AG09309 (cell line): ENCODE measurements at regions not wholly inside any gene's neighbourhood (a gene's known extent, or its start where the extent isn't known, plus 50 kb on each side); places are given as distances from the start of the nearest gene placed in this dataset.

ENCODE experiments used
- DNase-seq: peaks from one replicate; pipeline ENCODE4 v3.0.0-alpha.2; 2010; ENCODE audit warnings: low read depth
- H3K4me3 ChIP-seq: 2 replicates; pipeline ENCODE4 v1.5.1; 2011; ENCODE audit warnings: mild to moderate bottlenecking, low read depth, low read length, moderate library complexity; ENCODE audit not compliant: control insufficient read depth
- CTCF ChIP-seq: IDR thresholded peaks from 2 replicates; pipeline ENCODE4 v1.5.1; 2011; ENCODE audit warnings: mild to moderate bottlenecking, low read depth, low read length, inconsistent platforms; ENCODE audit not compliant: insufficient read depth, control insufficient read depth; ENCODE audit errors: missing control alignments

DNA sequence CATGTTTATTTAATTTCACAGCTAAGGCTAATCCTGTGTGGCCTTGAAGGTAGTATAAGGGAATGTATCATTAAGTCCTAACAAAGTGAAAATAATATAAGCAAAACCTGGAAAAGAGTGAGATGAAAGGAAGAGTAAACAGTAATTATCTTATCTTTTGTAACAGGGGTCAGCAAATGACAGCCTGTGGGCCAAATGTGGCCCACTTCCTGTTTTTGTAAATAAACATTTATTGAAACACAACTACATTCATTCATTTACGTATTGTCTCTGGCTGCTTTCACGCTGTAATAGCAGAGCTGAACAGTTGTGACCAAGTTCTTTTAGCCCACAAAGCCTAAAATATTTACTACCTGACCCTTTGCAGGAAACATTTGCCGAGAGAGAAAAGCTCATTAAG lies 78.4 kb upstream of the HTR4 start:
- TF ChIP-seq CTCF, result no peak

DNA sequence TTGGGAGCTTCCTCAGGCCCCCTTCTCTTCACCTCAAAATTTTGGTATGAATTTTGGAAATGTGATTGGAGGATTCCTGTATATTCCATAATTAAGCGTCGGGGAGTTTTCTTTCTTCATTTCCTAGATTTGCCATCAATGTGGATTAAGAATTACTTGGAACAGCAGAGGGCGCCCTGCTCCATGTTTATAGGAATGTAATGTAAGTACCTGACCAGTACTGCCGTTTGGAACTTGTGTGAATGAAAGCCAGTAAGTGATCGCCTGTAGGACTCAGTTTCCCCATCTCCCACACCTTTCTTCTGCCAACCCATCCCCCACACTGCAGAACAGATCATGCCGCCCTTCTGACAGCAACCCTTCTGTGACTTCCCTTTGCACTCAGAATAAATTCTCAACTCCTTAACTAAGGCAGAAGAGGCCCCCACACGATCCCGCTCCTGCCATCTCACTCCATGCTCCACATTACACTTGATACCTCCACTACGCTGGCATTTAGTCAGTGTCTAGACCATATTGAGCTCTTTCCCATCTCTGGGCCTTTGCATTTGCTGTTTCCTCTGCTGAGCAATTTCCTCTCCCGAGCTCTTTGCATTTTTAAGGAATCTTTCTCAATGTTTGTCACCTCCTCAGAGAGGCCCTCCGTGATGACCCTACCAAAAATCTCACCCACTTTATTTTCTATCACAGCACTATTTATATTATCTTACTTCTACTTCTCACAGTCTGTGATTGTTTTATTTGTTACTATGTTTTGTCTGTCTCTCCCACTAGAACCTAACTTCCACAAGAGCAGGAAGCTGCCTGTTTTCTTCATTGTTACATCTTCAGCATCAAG lies 79.5 kb upstream of the HTR4 start:
- DNase-seq, result peak; percentile 35
- H3K4me3 ChIP-seq, result no peak overlapping the region
- TF ChIP-seq CTCF, result peak; percentile 65

More for the DNA sequence above, 78.4 kb upstream of the HTR4 start:
- H3K4me3 ChIP-seq, result no peak overlapping the region
- DNase-seq, result no peak

GRCh38 chr5:148734518-148734917 lies 80.2 kb upstream of the HTR4 start:
- DNase-seq, result no peak
- H3K4me3 ChIP-seq, result no peak overlapping the region
- TF ChIP-seq CTCF, result no peak

GRCh38 chr5:148735301-148735835 lies 81.0 kb upstream of the HTR4 start:
- DNase-seq, result no peak
- no peak overlapping the region for H3K4me3 ChIP-seq
- TF ChIP-seq CTCF, result no peak

- DNase-seq, result no peak
- no peak overlapping the region for H3K4me3 ChIP-seq
- no peak for TF ChIP-seq CTCF
These were observed 84.7 kb upstream of the HTR4 start for GRCh38 chr5:148739023-148739422.

GRCh38 chr5:148739524-148739923 lies 85.2 kb upstream of the HTR4 start:
- DNase-seq, result no peak
- TF ChIP-seq CTCF, result no peak

More at GRCh38 chr5:148739524-148739923, 85.2 kb upstream of the HTR4 start:
- no peak overlapping the region for H3K4me3 ChIP-seq
